ENCODE measurements at regions not wholly inside any gene's neighbourhood (a gene's known extent, or its start where the extent isn't known, plus 50 kb on each side); places are given as distances from the start of the nearest gene placed in this dataset.

- DNase-seq (ENCODE audit: low read depth): no peak
Observed at GRCh38 chr12:116483959-116484750, 75.0 kb upstream of the MAP1LC3B2 start.

DNA sequence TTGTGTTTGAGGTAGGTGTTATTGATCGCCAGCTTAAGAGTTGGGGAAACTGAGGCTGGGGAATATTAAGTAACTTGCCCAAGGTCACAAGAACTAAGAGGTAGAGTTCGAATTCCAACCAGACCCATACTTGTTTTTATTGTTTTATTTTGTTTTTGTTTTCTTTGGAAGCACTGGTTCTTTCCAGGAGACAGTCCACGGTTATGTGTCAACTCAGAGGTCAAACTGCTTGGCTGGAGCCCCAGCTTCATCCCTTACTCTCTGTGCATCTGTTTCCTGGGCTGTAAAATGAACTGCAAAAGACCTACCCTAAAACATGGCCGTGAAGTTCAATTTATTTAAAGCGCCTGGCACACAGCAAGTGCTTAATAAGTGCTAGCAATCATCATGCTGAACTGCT, 74.4 kb upstream of the MAP1LC3B2 start:
- no peak for DNase-seq (ENCODE audit: low read depth)

DNA sequence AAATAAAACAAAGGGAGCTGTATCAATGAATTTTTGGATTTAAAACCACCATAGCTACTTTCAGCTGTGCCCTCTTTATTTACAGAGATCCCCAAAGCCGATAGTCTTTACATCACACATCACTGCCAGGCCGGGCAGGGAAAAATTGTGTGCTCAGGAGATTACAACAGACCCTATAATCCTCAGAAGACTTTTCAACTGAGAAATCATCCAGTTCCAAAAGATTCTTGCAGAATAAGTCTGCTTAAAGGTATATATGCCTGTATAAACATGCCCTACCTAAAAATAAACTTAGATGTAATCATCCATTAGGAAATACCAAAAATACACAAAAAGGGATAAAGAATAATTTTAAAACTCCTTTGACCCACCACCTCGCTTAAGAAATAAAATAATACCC, 70.1 kb upstream of the MAP1LC3B2 start:
- DNase-seq (ENCODE audit: low read depth): no peak

GRCh38 chr12:116490471-116490870, 68.7 kb upstream of the MAP1LC3B2 start:
- no peak for DNase-seq (ENCODE audit: low read depth)

DNA sequence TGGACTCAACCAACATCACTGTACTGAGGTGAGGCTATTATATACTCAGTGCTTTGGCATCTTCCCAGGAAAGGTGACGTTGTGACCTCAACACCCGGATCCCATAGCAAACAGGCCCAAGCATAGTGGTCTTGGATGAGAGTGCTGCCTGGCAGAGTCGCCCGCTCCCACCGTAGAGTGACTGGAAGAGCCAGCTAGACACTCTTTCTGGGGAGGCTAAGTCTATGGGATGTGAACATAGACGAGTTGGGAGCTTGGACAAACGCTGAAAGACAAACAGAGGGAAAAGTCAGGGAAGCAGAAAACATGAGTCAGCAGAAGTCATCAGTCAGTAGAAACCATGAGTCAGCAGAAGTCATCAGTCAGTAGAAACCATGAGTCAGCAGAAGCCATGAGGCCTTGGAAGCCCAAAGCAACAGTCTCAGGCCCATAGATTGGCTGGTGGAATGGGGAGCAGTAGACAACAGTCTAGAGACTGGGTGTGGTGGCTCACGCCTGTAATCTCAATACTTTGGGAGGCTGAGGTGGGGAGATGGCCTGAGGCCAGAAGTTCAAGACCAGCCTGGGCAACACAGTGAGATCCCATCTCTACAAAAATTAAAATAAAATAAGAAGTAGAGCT, 66.4 kb upstream of the MAP1LC3B2 start:
- DNase-seq (ENCODE audit: low read depth): peak; percentile 2

- DNase-seq (ENCODE audit: low read depth): no peak
Observed at GRCh38 chr12:116495260-116495659, 63.9 kb upstream of the MAP1LC3B2 start.

- DNase-seq (ENCODE audit: low read depth): no peak
Observed at GRCh38 chr12:116497051-116497591, 62.1 kb upstream of the MAP1LC3B2 start.

GRCh38 chr12:116498471-116498870, 60.7 kb upstream of the MAP1LC3B2 start:
- DNase-seq (ENCODE audit: low read depth): no peak

DNA sequence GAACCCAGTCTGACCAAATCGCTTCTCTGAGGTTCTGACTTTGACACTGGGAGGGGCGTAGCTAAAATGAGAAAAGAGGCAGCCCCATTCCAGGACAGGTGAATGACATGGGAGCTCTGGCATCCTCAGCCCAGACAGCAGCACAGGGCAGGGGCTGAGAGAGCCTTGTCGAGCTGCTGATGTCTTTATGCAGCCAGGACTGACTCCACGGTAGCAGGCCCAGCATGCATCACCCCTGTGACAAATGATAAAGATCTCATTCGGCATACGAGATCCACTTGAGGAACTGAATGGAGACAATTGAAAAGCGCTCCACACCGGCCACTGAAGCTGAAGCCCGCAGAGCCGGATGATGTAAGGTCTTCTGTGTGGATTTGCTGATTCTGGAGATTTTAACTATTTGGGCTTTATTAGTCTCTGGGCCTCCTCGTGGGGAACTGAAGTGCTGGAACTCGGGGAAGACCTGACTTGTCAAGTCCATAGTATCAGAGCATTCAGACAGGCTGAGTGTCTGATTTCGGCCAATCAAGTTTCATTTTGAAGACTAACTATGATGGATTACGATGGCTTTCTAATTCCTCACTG, 56.9 kb upstream of the MAP1LC3B2 start:
- no peak for DNase-seq (ENCODE audit: low read depth)

GRCh38 chr12:116502989-116503496, 56.1 kb upstream of the MAP1LC3B2 start:
- no peak for DNase-seq (ENCODE audit: low read depth)

- DNase-seq (ENCODE audit: low read depth): no peak
Observed at GRCh38 chr12:116504438-116504837, 54.7 kb upstream of the MAP1LC3B2 start.

DNA sequence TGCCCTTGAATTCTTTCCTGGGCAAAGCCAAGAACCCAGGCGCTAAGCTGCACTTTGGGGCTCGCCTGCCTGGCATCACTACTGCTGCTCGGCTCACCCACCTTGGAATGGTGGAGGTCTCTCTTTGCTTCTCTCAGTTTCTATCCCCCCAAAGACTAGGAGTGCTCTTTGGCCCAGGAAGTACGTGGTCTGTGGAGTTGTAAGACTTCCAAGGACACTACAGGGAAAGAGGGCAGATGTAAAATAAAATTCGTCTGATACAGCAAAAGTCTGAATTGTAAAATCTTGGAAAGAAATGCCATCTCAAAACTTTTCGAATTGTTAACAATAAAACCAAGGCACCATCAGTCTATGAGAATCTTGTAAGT, 52.5 kb upstream of the MAP1LC3B2 start:
- DNase-seq (ENCODE audit: low read depth): no peak

DNA sequence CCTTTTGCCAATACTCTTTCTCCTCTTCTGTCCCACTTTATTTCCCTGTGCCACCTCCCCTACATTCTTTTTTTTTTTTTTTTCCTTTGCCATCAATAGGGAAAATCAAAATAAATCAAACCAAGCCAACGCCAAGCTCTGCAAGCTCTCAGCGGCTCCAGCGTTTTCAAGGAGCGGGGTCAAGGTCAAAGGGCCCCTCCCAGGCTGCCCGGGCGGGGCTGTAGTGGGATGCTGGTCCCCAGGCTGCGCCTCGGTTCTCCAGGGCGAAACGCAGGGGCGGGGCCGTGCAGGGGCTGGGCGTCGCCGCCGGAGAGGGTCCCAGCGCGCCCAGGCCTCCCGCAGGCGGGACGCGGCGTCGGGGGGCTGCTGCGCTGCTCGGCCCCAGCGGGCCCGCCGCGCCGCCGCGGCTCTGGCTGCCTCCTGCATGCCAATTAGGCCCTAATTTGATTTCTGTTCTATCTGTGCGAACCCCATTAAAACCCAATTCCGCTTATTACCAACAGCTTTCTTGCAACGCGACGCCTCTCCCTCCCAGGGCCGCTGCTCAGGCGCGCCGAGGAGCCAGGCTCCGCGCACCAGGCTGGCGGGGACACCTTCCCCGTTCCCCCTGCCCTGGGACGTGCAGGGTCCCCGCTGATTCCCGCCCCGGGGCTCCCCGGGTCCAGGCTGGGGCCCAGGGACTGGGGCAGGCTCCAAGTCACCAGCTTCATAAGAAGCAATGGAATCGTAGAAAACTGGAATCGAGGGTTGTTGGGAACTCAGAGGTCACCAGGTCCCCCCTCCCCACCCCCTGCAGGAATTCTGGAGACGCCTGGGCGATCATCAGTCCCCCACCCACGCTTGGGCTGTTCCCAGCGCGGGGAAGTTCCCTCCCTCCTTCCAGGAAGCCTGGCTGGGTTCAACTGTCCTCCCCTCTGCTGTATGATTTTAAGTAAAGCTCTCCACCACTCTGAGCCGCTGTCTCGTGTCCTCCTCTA, 50.7 kb upstream of the MAP1LC3B2 start:
- no peak for DNase-seq (ENCODE audit: low read depth)
